ENCODE measurements at regions not wholly inside any gene's neighbourhood (a gene's known extent, or its start where the extent isn't known, plus 50 kb on each side); places are given as distances from the start of the nearest gene placed in this dataset.

DNA sequence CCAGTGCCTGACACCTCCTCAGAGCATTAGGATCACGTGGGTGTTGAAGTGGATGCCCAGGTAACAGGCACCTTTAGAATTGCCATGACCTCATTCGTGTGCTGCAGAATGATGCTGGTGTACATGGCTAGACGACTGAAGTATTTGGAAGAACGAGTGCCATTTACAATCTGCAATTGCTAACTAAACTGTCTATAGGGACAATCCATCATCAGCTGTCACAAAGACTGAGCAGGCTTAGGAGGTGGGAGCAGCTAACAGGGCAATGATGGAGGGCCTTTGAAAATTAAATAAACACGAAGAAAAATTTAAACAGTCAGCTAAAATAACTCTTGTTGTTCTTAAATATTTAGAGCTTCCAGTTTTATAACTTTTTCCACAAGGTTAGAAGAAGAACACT, 375.8 kb downstream of the GADD45G start:
- H3K4me3 ChIP-seq (ENCODE audit: low read length): no peak overlapping the region
- H3K27me3 ChIP-seq (ENCODE audit: control insufficient read depth, insufficient read depth, low read length): no peaks in the 10 kb centered on the region
- H3K4me1 ChIP-seq (ENCODE audit: control insufficient read depth, insufficient read depth, low read length): no peaks in the 10 kb centered on the region

DNA sequence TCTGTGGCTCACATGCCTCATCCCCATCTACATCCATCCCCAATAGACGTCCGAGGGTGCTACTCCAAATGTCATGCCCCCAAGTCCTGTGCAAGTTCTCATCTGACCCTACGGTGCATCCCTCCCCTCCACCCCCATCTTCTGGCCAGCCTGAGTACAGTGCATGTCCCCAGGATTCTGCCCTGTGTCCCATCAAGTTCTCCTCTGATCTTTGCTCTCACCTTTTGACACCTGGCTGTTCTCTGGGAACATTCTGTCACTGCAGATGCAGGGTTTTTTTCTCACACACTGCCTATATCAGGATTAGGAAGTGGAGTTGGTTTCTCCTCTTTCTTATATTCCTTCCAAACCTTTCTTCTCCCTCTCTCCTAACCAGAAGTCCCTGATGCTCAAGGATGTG, 377.2 kb downstream of the GADD45G start:
- Histone ChIP-seq H3K9ac (ENCODE audit: low read length) (no peak overlapping the region), H3K4me1 (ENCODE audit: control insufficient read depth, insufficient read depth, low read length) (no peaks in the 10 kb centered on the region), H3K4me3 (ENCODE audit: low read length) (no peak overlapping the region), H3K9me3 (ENCODE audit: control insufficient read depth, low read length) (no peaks in the 10 kb centered on the region), H3K27me3 (ENCODE audit: control insufficient read depth, insufficient read depth, low read length) (no peaks in the 10 kb centered on the region), H3K36me3 (ENCODE audit: control insufficient read depth, insufficient read depth, low read length) (no peaks in the 10 kb centered on the region)

More for the DNA sequence above, 375.8 kb downstream of the GADD45G start:
- Histone ChIP-seq H3K9me3 (ENCODE audit: control insufficient read depth, low read length) (no peaks in the 10 kb centered on the region), H3K9ac (ENCODE audit: low read length) (no peak overlapping the region), H3K36me3 (ENCODE audit: control insufficient read depth, insufficient read depth, low read length) (no peaks in the 10 kb centered on the region)

DNA sequence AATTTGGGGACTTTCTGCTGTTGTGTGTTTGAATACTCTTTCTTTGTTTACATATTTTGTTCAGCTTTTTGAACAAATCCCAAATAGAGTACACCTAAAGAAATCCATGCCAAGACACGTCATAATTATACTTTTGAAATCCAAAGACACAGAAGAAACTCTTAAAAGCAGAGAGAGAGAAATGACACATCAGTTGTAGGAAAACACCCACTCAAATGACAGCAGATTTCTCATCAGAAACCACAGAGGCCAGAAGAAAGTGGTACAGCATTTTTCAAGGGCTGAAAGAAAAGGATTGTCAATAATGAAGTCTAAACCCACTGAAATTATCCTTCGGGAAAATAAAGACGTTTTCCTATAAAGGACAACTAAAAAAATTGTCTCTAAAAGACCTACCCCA, 378.6 kb downstream of the GADD45G start:
- Histone ChIP-seq H3K4me3 (ENCODE audit: low read length) (no peak overlapping the region), H3K9ac (ENCODE audit: low read length) (no peak overlapping the region), H3K9me3 (ENCODE audit: control insufficient read depth, low read length) (no peaks in the 10 kb centered on the region), H3K36me3 (ENCODE audit: control insufficient read depth, insufficient read depth, low read length) (no peaks in the 10 kb centered on the region), H3K27me3 (ENCODE audit: control insufficient read depth, insufficient read depth, low read length) (no peaks in the 10 kb centered on the region), H3K4me1 (ENCODE audit: control insufficient read depth, insufficient read depth, low read length) (no peaks in the 10 kb centered on the region)

DNA sequence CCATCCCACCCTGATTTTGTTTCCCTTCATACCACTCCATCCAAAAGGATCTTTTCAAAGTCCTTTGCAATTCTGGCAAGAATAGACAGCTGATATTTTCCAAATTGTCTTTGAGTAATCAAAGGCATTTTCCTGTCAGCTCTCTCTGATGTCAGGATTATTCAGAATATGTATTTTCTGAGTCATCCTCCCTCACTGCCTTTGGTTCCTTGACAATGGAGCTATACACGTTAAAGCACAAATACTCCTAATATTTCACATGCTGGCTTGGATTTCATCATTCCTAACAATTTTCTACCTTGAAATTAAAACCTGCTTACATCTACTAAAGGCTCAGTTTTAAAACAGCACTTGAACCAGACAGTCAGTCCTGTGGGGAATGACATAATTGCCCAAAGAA, 379.4 kb downstream of the GADD45G start:
- Histone ChIP-seq H3K4me3 (ENCODE audit: low read length) (no peak overlapping the region), H3K36me3 (ENCODE audit: control insufficient read depth, insufficient read depth, low read length) (no peaks in the 10 kb centered on the region), H3K9me3 (ENCODE audit: control insufficient read depth, low read length) (no peaks in the 10 kb centered on the region), H3K9ac (ENCODE audit: low read length) (no peak overlapping the region), H3K4me1 (ENCODE audit: control insufficient read depth, insufficient read depth, low read length) (no peaks in the 10 kb centered on the region), H3K27me3 (ENCODE audit: control insufficient read depth, insufficient read depth, low read length) (no peaks in the 10 kb centered on the region)

DNA sequence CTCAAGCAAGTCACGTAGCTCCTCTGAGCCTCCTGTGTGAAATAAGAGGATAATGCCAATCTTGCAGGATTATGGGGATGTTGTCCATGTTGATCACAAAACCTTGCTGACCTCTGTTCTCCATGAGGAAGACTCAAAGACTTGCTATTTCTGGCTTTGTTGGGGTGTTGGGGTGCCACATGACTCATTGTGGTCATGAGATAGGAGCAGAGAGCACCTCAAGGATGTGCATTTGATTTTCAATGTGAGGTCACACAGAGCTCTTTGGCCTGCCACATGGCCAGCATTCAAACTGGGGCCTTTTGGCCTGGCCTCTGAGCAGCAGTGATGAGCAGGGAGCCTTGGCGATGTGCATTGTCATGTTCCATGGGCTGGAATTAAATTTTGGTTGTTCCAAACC, 380.3 kb downstream of the GADD45G start:
- no peak overlapping the region for H3K4me3 ChIP-seq (ENCODE audit: low read length)
- H3K27me3 ChIP-seq (ENCODE audit: control insufficient read depth, insufficient read depth, low read length): no peaks in the 10 kb centered on the region
- peaks cover 4% of the 10 kb centered on the region for H3K4me1 ChIP-seq (ENCODE audit: control insufficient read depth, insufficient read depth, low read length)
- no peaks in the 10 kb centered on the region for H3K9me3 ChIP-seq (ENCODE audit: control insufficient read depth, low read length)
- H3K9ac ChIP-seq (ENCODE audit: low read length): no peak overlapping the region
- no peaks in the 10 kb centered on the region for H3K36me3 ChIP-seq (ENCODE audit: control insufficient read depth, insufficient read depth, low read length)

DNA sequence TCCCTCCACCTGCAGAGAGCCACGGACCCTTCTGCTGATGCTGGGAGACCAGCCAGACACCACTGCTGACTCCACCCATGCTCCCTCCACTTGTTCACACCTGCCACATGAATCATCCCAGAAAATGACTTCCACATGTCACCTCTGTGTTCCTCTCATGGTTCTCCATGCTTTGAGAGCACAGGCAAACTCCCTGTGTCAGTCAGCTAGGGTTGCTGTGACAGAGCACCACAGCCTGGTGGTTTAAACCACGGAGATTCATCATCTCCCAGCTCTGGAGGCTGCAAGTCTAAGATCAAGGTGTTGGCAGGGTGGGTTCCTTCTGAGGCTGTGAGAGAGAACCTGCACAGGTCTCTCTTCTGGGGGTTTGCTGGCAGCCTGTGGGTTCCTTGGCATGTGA, 381.4 kb downstream of the GADD45G start:
- no peaks in the 10 kb centered on the region for H3K27me3 ChIP-seq (ENCODE audit: control insufficient read depth, insufficient read depth, low read length)
- H3K9me3 ChIP-seq (ENCODE audit: control insufficient read depth, low read length): no peaks in the 10 kb centered on the region
- H3K4me3 ChIP-seq (ENCODE audit: low read length): no peak overlapping the region
- H3K4me1 ChIP-seq (ENCODE audit: control insufficient read depth, insufficient read depth, low read length): peaks cover 14% of the 10 kb centered on the region
- no peak overlapping the region for H3K9ac ChIP-seq (ENCODE audit: low read length)
- no peaks in the 10 kb centered on the region for H3K36me3 ChIP-seq (ENCODE audit: control insufficient read depth, insufficient read depth, low read length)

DNA sequence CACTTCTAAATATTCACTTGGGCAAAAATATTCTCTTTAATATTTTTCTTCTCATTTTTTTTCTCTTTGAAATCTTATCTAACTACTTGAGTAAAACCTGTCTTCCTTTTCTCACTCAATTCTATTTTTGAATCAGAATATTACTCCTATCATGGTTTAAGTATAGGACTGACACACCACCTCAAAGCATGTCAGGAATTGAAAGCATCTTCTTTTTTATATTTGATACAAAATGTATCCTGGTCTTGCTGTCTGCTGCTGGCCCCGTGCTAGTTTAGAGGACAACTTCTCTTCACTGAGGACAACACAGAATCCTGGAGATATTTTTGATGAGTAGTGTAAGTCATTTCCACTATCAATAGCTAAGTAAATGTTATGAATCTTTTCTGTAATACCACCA, 383.6 kb downstream of the GADD45G start:
- Histone ChIP-seq H3K4me1 (ENCODE audit: control insufficient read depth, insufficient read depth, low read length) (peaks cover 35% of the 10 kb centered on the region), H3K27me3 (ENCODE audit: control insufficient read depth, insufficient read depth, low read length) (no peaks in the 10 kb centered on the region), H3K9ac (ENCODE audit: low read length) (no peak overlapping the region), H3K4me3 (ENCODE audit: low read length) (no peak overlapping the region), H3K36me3 (ENCODE audit: control insufficient read depth, insufficient read depth, low read length) (no peaks in the 10 kb centered on the region), H3K9me3 (ENCODE audit: control insufficient read depth, low read length) (no peaks in the 10 kb centered on the region)

DNA sequence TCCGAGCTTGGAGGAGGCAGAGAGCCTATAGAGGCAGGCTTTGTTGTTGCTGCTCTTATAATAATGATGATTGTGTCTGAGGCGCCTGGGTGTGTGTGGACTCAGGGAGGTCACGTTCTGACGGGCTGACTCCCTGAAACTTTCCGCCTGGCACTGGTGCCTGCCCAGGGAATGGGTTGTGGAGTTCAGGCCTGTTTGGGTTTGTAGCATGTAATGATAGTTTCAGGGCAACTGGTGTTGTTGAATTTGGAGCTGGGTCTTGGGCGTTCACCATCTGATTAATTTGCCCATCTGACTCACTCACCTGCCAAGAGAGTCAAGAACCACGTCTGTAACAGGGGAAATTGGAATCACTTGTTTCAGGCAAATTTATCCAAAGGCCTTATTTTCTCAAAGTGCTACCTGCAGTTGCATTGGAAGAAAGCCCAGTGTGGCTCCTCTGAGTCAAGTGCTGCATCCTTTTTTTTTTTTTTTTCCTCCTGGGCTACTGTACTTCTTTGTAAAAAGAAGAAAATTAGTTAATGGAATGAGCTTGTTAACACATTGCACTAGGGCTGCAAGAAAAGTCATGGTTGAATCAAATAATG, 386.5 kb downstream of the GADD45G start:
- Histone ChIP-seq H3K4me3 (ENCODE audit: low read length) (no peak overlapping the region), H3K27me3 (ENCODE audit: control insufficient read depth, insufficient read depth, low read length) (no peaks in the 10 kb centered on the region), H3K9ac (ENCODE audit: low read length) (no peak overlapping the region), H3K4me1 (ENCODE audit: control insufficient read depth, insufficient read depth, low read length) (peaks cover 54% of the 10 kb centered on the region), H3K36me3 (ENCODE audit: control insufficient read depth, insufficient read depth, low read length) (no peaks in the 10 kb centered on the region), H3K9me3 (ENCODE audit: control insufficient read depth, low read length) (no peaks in the 10 kb centered on the region)

DNA sequence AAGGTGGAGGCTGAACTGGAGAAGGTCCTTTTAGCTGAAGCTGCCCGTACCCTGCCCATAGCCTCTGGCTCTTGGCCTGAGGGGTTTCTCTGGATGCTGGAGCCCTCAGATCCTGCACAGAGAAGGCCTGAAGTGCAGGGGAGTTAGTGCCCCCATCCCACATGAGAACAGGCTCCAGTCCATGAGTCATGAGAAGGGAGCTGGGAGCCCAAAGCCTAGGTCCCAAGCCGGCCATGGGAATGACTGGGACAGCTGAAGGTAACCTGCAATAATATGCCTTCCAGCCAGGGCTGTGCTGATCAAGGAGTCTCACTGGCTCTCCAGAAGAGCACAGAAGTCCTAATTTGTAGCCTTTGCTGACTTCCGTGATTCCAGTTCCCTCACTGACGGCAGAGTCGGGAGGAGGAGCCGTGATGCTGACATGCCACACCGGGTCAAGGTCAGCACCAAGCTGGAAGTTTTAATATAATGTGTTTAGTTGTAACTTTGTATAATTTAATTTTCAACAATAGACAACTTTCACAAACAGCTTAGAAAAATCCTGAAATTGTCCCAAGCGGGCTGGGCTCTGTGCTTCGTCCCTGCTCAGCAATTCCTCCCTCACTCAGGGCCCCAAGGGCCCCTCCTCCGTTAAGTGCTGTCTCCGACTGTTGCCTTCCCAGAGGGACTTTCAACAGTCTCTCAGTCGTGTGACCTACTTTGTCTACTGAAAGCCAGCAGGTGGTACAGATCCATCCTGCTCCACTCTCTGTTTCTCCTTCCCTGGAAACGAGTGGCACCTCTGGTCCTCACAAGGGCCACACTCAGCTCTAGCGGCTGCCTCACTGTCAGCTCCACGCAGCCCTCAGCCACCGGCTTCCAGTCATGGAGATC, 387.8 kb downstream of the GADD45G start:
- no peaks in the 10 kb centered on the region for H3K9me3 ChIP-seq (ENCODE audit: control insufficient read depth, low read length)
- H3K27me3 ChIP-seq (ENCODE audit: control insufficient read depth, insufficient read depth, low read length): no peaks in the 10 kb centered on the region
- H3K9ac ChIP-seq (ENCODE audit: low read length): no peak overlapping the region
- H3K4me3 ChIP-seq (ENCODE audit: low read length): no peak overlapping the region
- no peaks in the 10 kb centered on the region for H3K36me3 ChIP-seq (ENCODE audit: control insufficient read depth, insufficient read depth, low read length)
- H3K4me1 ChIP-seq (ENCODE audit: control insufficient read depth, insufficient read depth, low read length): peaks cover 67% of the 10 kb centered on the region

DNA sequence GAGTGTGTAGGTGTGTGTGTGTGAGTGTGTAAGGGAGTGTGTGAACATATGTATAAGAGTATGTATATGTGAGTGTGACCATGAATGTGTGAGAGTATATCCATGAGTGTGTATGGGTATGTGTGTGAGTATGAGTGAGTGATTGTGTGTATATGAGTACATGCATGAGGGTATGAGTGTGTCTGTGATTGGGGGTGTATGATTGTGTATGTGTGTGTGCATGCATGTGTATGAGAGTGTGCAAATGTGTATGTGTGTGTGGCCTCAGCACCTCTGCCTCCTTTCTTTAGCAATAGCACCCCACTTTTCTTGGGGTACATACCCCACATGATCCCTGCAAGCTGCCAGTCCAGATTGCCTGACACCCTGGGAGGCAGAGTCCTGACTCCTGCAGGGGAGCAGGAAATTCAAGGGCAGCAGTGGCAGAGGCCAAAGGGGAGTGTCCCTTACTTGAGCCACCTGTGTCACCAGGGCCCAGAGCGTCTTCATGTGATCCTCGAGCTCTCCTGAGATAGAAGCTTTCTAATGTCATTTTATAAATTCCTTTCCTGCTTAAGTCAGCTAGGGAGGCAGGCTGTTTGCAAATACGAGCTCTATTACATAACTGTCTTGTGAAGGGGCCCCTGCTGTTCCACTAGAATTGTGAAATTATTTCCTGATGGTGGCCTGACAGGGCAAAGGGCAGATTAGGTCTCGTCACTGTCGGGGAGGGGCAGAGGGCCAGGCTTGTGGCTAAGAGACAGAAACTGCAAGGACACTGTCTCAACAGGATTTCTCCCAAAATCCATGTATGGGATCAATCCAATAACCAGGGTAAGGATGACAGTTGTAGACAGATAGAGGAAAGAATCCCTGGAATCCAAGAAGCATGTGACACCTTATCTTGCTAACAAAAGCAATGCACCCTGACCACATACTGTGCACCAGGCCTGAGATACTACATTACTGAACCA, 389.1 kb downstream of the GADD45G start:
- Histone ChIP-seq H3K36me3 (ENCODE audit: control insufficient read depth, insufficient read depth, low read length) (no peaks in the 10 kb centered on the region), H3K27me3 (ENCODE audit: control insufficient read depth, insufficient read depth, low read length) (no peaks in the 10 kb centered on the region), H3K9me3 (ENCODE audit: control insufficient read depth, low read length) (no peaks in the 10 kb centered on the region), H3K4me1 (ENCODE audit: control insufficient read depth, insufficient read depth, low read length) (peaks cover 75% of the 10 kb centered on the region), H3K4me3 (ENCODE audit: low read length) (no peak overlapping the region), H3K9ac (ENCODE audit: low read length) (no peak overlapping the region)

DNA sequence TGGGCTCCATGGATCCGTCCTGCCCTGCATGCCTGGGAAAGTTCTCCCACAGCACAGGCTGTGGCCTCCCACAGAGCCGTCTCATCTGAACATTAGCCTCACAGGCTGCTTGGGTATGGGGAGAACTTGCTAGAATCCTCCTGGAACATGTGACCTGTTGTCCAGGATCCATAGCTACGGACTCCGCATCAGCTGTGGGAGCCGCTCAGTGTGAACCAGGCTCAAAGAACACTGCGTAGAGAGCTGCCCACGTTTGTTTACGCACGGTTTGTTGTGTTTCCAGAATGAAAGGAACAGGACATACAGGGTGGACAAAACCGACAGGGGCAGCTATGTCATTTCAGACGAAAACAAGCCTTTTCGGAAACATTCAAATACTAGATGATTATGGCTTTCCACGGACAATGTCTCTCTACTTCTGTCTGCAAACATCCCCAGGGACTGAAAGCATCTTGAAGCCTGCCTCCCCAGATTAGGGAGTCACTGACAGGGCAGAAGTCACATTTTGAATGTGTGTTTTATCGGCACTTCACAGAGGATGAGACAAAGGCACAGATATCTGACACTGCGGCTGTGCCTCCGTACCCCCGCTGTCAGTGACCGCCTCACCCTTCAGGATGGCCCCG, 390.3 kb downstream of the GADD45G start:
- no peak overlapping the region for H3K9ac ChIP-seq (ENCODE audit: low read length)
- no peaks in the 10 kb centered on the region for H3K36me3 ChIP-seq (ENCODE audit: control insufficient read depth, insufficient read depth, low read length)
- no peaks in the 10 kb centered on the region for H3K9me3 ChIP-seq (ENCODE audit: control insufficient read depth, low read length)
- no peak overlapping the region for H3K4me3 ChIP-seq (ENCODE audit: low read length)
- H3K4me1 ChIP-seq (ENCODE audit: control insufficient read depth, insufficient read depth, low read length): peaks cover 82% of the 10 kb centered on the region
- no peaks in the 10 kb centered on the region for H3K27me3 ChIP-seq (ENCODE audit: control insufficient read depth, insufficient read depth, low read length)
